ENCODE measurements at regions not wholly inside any gene's neighbourhood (a gene's known extent, or its start where the extent isn't known, plus 50 kb on each side); places are given as distances from the start of the nearest gene placed in this dataset.

- no peak overlapping the region for H3K4me3 ChIP-seq
- TF ChIP-seq CTCF (IDR thresholded peaks at IDR 0.05; ENCODE audit: control extremely low read depth, extremely low read depth), result no peak
- DNase-seq, result peak in 2 of 3 donors; percentile 55 to 78
- WGBS, 2 donors, result 63 to 72% methylated on average over 2 of the region's 2 CpGs
- H3K4me1 ChIP-seq (ENCODE audit: control insufficient read depth in 5 of 5, insufficient read depth in 5 of 5, low read length in 5 of 5), result peaks cover 0 to 6% (median 0%) of the 10 kb centered on the region in 5 donors
- H3K27ac ChIP-seq (ENCODE audit: low read depth in 1 of 2, low read length in 1 of 2), result no peak overlapping the region
- H3K27me3 ChIP-seq (ENCODE audit: control insufficient read depth in 3 of 3, insufficient read depth in 3 of 3, low read length in 2 of 3), result no peaks in the 10 kb centered on the region
- no peak for ATAC-seq (ENCODE audit: insufficient read depth, low FRiP score)
- peaks cover 0 to 1% (median 0%) of the 10 kb centered on the region in 4 donors for H3K36me3 ChIP-seq (ENCODE audit: control insufficient read depth in 4 of 4, insufficient read depth in 4 of 4, low read length in 4 of 4)
- H3K9ac ChIP-seq (ENCODE audit: insufficient read depth in 1 of 2, low read length in 2 of 2), result peak overlapping the region in 1 of 2 donors; percentile 43
- H3K9me3 ChIP-seq (ENCODE audit: control insufficient read depth in 4 of 4, insufficient read depth in 3 of 4, low read length in 3 of 4), result no peaks in the 10 kb centered on the region
Measured at GRCh38 chr6:104591573-104592334, 268.0 kb downstream of the HACE1 start.

GRCh38 chr6:104589940-104590339 is 269.8 kb downstream of the HACE1 start:
- no peak for TF ChIP-seq CTCF (IDR thresholded peaks at IDR 0.05; ENCODE audit: control extremely low read depth, extremely low read depth)
- Histone ChIP-seq H3K9me3 (ENCODE audit: control insufficient read depth in 4 of 4, insufficient read depth in 3 of 4, low read length in 3 of 4) (peaks cover 0 to 4% (median 0%) of the 10 kb centered on the region in 4 donors), H3K27ac (ENCODE audit: low read depth in 1 of 2, low read length in 1 of 2) (no peak overlapping the region), H3K4me1 (ENCODE audit: control insufficient read depth in 5 of 5, insufficient read depth in 5 of 5, low read length in 5 of 5) (peaks cover 0 to 6% (median 0%) of the 10 kb centered on the region in 5 donors), H3K9ac (ENCODE audit: insufficient read depth in 1 of 2, low read length in 2 of 2) (no peak overlapping the region), H3K27me3 (ENCODE audit: control insufficient read depth in 3 of 3, insufficient read depth in 3 of 3, low read length in 2 of 3) (no peaks in the 10 kb centered on the region), H3K4me3 (no peak overlapping the region), H3K36me3 (ENCODE audit: control insufficient read depth in 4 of 4, insufficient read depth in 4 of 4, low read length in 4 of 4) (no peaks in the 10 kb centered on the region)
- ATAC-seq (ENCODE audit: insufficient read depth, low FRiP score) (no peak), DNase-seq (no peak)

GRCh38 chr6:104585646-104586045 is 274.1 kb downstream of the HACE1 start:
- Histone ChIP-seq H3K9me3 (ENCODE audit: control insufficient read depth in 4 of 4, insufficient read depth in 3 of 4, low read length in 3 of 4) (peaks cover 0 to 9% (median 0%) of the 10 kb centered on the region in 4 donors), H3K27ac (ENCODE audit: low read depth in 1 of 2, low read length in 1 of 2) (no peak overlapping the region), H3K9ac (ENCODE audit: insufficient read depth in 1 of 2, low read length in 2 of 2) (no peak overlapping the region), H3K4me1 (ENCODE audit: control insufficient read depth in 5 of 5, insufficient read depth in 5 of 5, low read length in 5 of 5) (no peaks in the 10 kb centered on the region), H3K36me3 (ENCODE audit: control insufficient read depth in 4 of 4, insufficient read depth in 4 of 4, low read length in 4 of 4) (no peaks in the 10 kb centered on the region), H3K4me3 (no peak overlapping the region), H3K27me3 (ENCODE audit: control insufficient read depth in 3 of 3, insufficient read depth in 3 of 3, low read length in 2 of 3) (no peaks in the 10 kb centered on the region)
- 56 to 71% methylated on average over 2 of the region's 2 CpGs for WGBS, 2 donors
- DNase-seq, result no peak
- TF ChIP-seq CTCF (IDR thresholded peaks at IDR 0.05; ENCODE audit: control extremely low read depth, extremely low read depth), result no peak
- no peak for ATAC-seq (ENCODE audit: insufficient read depth, low FRiP score)

- H3K9me3 ChIP-seq (ENCODE audit: control insufficient read depth in 4 of 4, insufficient read depth in 3 of 4, low read length in 3 of 4), result peaks cover 0 to 9% (median 0%) of the 10 kb centered on the region in 4 donors
- no peak for TF ChIP-seq CTCF (IDR thresholded peaks at IDR 0.05; ENCODE audit: control extremely low read depth, extremely low read depth)
Measured at GRCh38 chr6:104580452-104580851, 279.3 kb downstream of the HACE1 start.

More at GRCh38 chr6:104580452-104580851, 279.3 kb downstream of the HACE1 start:
- H3K9ac ChIP-seq (ENCODE audit: insufficient read depth in 1 of 2, low read length in 2 of 2), result no peak overlapping the region
- H3K4me3 ChIP-seq, result no peak overlapping the region
- DNase-seq (no peak), ATAC-seq (ENCODE audit: insufficient read depth, low FRiP score) (no peak)
- no peak overlapping the region for H3K27ac ChIP-seq (ENCODE audit: low read depth in 1 of 2, low read length in 1 of 2)
- no peaks in the 10 kb centered on the region for H3K36me3 ChIP-seq (ENCODE audit: control insufficient read depth in 4 of 4, insufficient read depth in 4 of 4, low read length in 4 of 4)
- H3K4me1 ChIP-seq (ENCODE audit: control insufficient read depth in 5 of 5, insufficient read depth in 5 of 5, low read length in 5 of 5), result no peaks in the 10 kb centered on the region
- H3K27me3 ChIP-seq (ENCODE audit: control insufficient read depth in 3 of 3, insufficient read depth in 3 of 3, low read length in 2 of 3), result no peaks in the 10 kb centered on the region
